OCI-LY3 (cell line): ENCODE measurements at regions not wholly inside any gene's neighbourhood (a gene's known extent, or its start where the extent isn't known, plus 50 kb on each side); places are given as distances from the start of the nearest gene placed in this dataset.

Source experiments
- H2AFZ ChIP-seq: fragments of 200-600, 300-600 bp; shearing (Covaris generic); 2 replicates; pipeline ENCODE4 v1.6.0; 2014; ENCODE audit warnings: antibody characterized with exemption, low read depth, low read length
- H3K27ac ChIP-seq: fragments of 200-600, 300-600 bp; sonication (generic); 2 replicates; pipeline ENCODE4 v1.5.1; 2014; ENCODE audit warnings: mild to moderate bottlenecking, low read length, moderate library complexity, mixed read lengths
- H3K27me3 ChIP-seq: fragments of 200-600, 300-600 bp; sonication (generic); 2 replicates; pipeline ENCODE4 v1.6.1; 2014; ENCODE audit warnings: low read depth, low read length, mixed read lengths
- H3K36me3 ChIP-seq: fragments of 200-600, 300-600 bp; sonication (generic); replicated peaks from 2 replicates; pipeline ENCODE3; 2014; ENCODE audit warnings: low read depth, low read length, mixed read lengths
- H3K4me1 ChIP-seq: fragments of 300-600, 200-600 bp; sonication (generic); 2 replicates; pipeline ENCODE4 v1.6.1; 2014; ENCODE audit warnings: low read length, mixed read lengths
- H3K4me2 ChIP-seq: fragments of 200-600, 300-600 bp; sonication (generic); 2 replicates; pipeline ENCODE4 v1.6.1; 2014; ENCODE audit warnings: low read length, mixed read lengths
- H3K4me3 ChIP-seq: fragments of 300-600, 200-600 bp; sonication (generic); 2 replicates; pipeline ENCODE4 v1.5.1; 2014; ENCODE audit warnings: antibody characterized with exemption, mild to moderate bottlenecking, low read length, moderate library complexity
- H3K79me2 ChIP-seq: fragments of 300-600, 200-600 bp; shearing (Covaris generic); 2 replicates; pipeline ENCODE4 v1.6.1; 2014; ENCODE audit warnings: mild to moderate bottlenecking, low read length, mixed read lengths
- H3K9ac ChIP-seq: fragments of 300-600, 200-600 bp; shearing (Covaris generic); 2 replicates; pipeline ENCODE4 v1.6.0; 2014; ENCODE audit warnings: mild to moderate bottlenecking, low read length, moderate library complexity
- H3K9me3 ChIP-seq: fragments of 200-600, 300-600 bp; shearing (Covaris generic); 2 replicates; pipeline ENCODE4 v1.6.1; 2014; ENCODE audit warnings: low read length, mixed read lengths; ENCODE audit not compliant: insufficient read depth
- H4K20me1 ChIP-seq: fragments of 200-600, 300-600 bp; sonication (generic); 2 replicates; pipeline ENCODE4 v1.6.1; 2016; ENCODE audit warnings: low read length, mixed read lengths; ENCODE audit not compliant: insufficient read depth
- EZH2phosphoT487 ChIP-seq: fragments of 200-600 bp; shearing (Covaris generic); IDR thresholded peaks from 2 replicates; pipeline ENCODE4 v1.6.1; 2018; ENCODE audit warnings: antibody characterized with exemption, mixed run types, low read depth
- TF ChIP-seq, protein P1 (sequence below): fragments of 200-600, 300-600 bp; sonication (generic); IDR thresholded peaks from 2 replicates; pipeline ENCODE4 v1.5.1; 2014; ENCODE audit warnings: antibody characterized with exemption, low read length, low read depth

DNA sequence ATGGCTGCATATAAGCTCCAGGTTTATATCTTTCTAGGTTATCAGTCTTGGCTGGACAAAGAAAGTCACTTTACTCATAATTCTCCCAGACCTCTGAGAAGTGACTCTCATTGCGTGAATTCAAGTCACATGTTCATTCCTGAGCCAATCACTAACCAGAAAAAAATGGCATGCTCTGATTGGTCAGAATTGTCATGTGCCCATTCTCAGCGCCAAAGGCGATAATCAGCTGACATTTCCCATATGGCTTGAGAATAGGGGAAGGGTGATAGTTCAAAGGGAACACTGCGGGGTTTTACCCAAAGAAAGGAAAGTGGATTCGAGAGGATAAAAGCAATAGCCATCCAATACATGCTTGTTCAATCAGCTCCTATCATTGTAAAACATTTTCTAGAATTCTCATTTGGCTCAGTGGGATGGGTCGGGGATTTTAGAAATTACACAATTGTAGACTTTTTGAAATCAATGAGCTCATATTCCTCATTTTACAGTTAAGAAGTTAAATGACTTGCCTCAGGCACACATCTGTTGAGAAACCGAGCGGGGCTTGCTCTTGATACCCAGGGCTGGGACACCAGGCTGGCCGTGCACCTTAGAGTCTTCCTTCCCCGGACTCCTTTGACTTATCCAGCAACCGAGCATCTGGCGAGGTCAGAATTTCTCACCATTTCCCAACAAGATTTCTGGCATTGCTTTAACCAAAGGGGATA lies 454.0 kb upstream of the TBX3 start:
- TF ChIP-seq, protein P1, sequence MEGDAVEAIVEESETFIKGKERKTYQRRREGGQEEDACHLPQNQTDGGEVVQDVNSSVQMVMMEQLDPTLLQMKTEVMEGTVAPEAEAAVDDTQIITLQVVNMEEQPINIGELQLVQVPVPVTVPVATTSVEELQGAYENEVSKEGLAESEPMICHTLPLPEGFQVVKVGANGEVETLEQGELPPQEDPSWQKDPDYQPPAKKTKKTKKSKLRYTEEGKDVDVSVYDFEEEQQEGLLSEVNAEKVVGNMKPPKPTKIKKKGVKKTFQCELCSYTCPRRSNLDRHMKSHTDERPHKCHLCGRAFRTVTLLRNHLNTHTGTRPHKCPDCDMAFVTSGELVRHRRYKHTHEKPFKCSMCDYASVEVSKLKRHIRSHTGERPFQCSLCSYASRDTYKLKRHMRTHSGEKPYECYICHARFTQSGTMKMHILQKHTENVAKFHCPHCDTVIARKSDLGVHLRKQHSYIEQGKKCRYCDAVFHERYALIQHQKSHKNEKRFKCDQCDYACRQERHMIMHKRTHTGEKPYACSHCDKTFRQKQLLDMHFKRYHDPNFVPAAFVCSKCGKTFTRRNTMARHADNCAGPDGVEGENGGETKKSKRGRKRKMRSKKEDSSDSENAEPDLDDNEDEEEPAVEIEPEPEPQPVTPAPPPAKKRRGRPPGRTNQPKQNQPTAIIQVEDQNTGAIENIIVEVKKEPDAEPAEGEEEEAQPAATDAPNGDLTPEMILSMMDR: no peak
- no peak for TF ChIP-seq EZH2phosphoT487
- 0 out of 2 replicates have a peak, but pooled peaks cover 3% of the 10 kb centered on the region for H3K9me3 ChIP-seq

DNA sequence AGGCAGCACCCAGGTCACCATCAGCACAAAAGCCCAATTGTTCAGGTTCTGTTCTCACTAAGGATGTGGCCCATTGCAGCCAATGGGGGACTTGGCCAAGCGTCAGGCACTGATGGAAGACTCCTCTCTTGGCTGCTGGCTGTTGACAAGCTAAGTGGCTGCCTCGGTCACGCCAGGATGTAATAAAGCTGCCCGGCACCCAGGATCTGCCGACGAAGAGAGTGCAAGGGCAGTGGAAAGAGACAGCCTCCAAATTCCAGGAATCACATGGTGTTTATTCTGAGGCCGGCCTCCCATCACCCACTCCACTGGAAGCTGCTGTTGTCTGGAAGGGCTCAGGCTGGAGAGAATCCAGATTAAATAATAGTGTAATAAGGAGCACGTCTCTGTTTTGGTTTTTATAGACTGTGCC lies 451.8 kb upstream of the TBX3 start:
- no peak overlapping the region for H3K4me2 ChIP-seq
- H3K27me3 ChIP-seq: no peaks in the 10 kb centered on the region

More for the DNA sequence above, 454.0 kb upstream of the TBX3 start:
- Histone ChIP-seq H3K27ac (no peak overlapping the region), H3K36me3 (no peaks in the 10 kb centered on the region), H3K79me2 (no peaks in the 10 kb centered on the region), H4K20me1 (no peaks in the 10 kb centered on the region), H3K9ac (no peak overlapping the region), H3K4me2 (no peak overlapping the region), H2AFZ (no peak overlapping the region), H3K4me1 (no peaks in the 10 kb centered on the region), H3K27me3 (no peaks in the 10 kb centered on the region), H3K4me3 (no peak overlapping the region)

DNA sequence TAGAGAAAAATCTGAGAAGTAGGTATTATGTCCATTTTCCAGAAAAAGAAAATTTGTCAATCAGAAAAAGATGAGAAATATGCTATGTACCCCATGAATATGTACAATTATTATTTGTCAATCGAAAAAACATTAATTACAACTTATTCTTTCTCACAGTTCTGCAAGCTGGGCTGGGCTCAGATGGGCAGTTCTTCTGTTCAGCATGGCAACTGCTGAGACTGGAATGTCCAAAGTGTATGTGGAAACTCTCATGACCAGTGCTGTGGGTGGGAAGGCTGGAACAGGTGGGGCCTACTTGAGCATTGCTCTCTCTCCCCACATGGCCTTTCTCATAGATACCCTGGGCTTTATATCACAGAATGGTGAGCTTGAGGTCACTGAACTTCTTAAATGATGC lies 450.3 kb upstream of the TBX3 start:
- H3K4me1 ChIP-seq: peaks cover 6% of the 10 kb centered on the region
- H3K36me3 ChIP-seq: no peaks in the 10 kb centered on the region
- H4K20me1 ChIP-seq: no peaks in the 10 kb centered on the region
- H3K79me2 ChIP-seq: no peaks in the 10 kb centered on the region
- no peak overlapping the region for H3K9ac ChIP-seq
- H2AFZ ChIP-seq: no peak overlapping the region
- H3K4me2 ChIP-seq: no peak overlapping the region
- TF ChIP-seq, protein P1: no peak
- no peak for TF ChIP-seq EZH2phosphoT487
- 0 out of 2 replicates have a peak, but pooled peaks cover 3% of the 10 kb centered on the region for H3K9me3 ChIP-seq
- H3K27me3 ChIP-seq: no peaks in the 10 kb centered on the region
- H3K4me3 ChIP-seq: no peak overlapping the region
- no peak overlapping the region for H3K27ac ChIP-seq

More for the DNA sequence above, 451.8 kb upstream of the TBX3 start:
- H3K27ac ChIP-seq: no peak overlapping the region
- H4K20me1 ChIP-seq: no peaks in the 10 kb centered on the region
- TF ChIP-seq EZH2phosphoT487: no peak
- TF ChIP-seq, protein P1: no peak
- no peaks in the 10 kb centered on the region for H3K4me1 ChIP-seq
- no peak overlapping the region for H3K9ac ChIP-seq
- no peaks in the 10 kb centered on the region for H3K79me2 ChIP-seq
- no peak overlapping the region for H2AFZ ChIP-seq
- 0 out of 2 replicates have a peak, but pooled peaks cover 3% of the 10 kb centered on the region for H3K9me3 ChIP-seq
- H3K36me3 ChIP-seq: no peaks in the 10 kb centered on the region
- no peak overlapping the region for H3K4me3 ChIP-seq

DNA sequence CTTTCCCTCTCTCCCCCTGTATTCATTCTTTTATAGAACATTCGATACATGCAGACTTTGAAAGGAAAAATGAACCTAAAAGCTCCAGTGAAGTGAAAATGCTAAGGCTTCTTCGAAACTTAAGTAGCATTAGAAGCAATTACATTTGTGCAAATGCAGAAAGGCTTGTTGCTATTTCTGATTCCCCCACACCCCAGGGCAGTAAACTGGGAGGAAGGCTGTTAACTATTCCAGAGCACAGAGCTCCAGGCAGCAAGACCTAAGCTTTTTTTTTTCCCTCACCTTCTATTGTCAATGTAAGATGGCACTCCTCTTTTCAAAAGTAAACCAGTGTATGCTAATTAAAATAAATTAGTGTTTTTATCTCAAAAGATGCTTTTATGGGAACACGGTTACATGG lies 448.9 kb upstream of the TBX3 start:
- Histone ChIP-seq H3K4me2 (no peak overlapping the region), H3K27me3 (no peaks in the 10 kb centered on the region), H4K20me1 (no peaks in the 10 kb centered on the region), H3K9ac (no peak overlapping the region), H3K27ac (no peak overlapping the region), H3K9me3 (0 out of 2 replicates have a peak, but pooled peaks cover 2% of the 10 kb centered on the region), H3K79me2 (no peaks in the 10 kb centered on the region), H2AFZ (no peak overlapping the region), H3K36me3 (no peaks in the 10 kb centered on the region), H3K4me1 (peaks cover 8% of the 10 kb centered on the region), H3K4me3 (no peak overlapping the region)
- no peak for TF ChIP-seq EZH2phosphoT487
- TF ChIP-seq, protein P1: no peak
